ENCODE measurements at regions not wholly inside any gene's neighbourhood (a gene's known extent, or its start where the extent isn't known, plus 50 kb on each side); places are given as distances from the start of the nearest gene placed in this dataset.

- TF ChIP-seq CTCF (IDR thresholded peaks at IDR 0.05) (no peak), POLR2A (IDR thresholded peaks at IDR 0.05) (no peak)
Measured at GRCh38 chr7:142353147-142354060, 95.5 kb upstream of the PRSS58 start.
